ENCODE measurements at regions not wholly inside any gene's neighbourhood (a gene's known extent, or its start where the extent isn't known, plus 50 kb on each side); places are given as distances from the start of the nearest gene placed in this dataset.

GRCh38 chr11:120009938-120010337, 128.0 kb downstream of the TRIM29 start:
- no peak for TF ChIP-seq EZH2phosphoT487 (IDR thresholded peaks at IDR 0.05; ENCODE audit: insufficient read depth, low read depth)
- TF ChIP-seq EZH2 (IDR thresholded peaks at IDR 0.05; ENCODE audit: insufficient read depth, poor library complexity, severe bottlenecking) = no peak

Data from GM23248 (cell line).